HG03135 (cell line): ENCODE measurements at regions not wholly inside any gene's neighbourhood (a gene's known extent, or its start where the extent isn't known, plus 50 kb on each side); places are given as distances from the start of the nearest gene placed in this dataset.

Experiments used
- ATAC-seq: cut with Tn5 transposase; IDR thresholded peaks from one replicate; pipeline ENCODE4 v1.9.1; 2021; ENCODE audit warnings: mild to moderate bottlenecking, moderate library complexity; ENCODE audit not compliant: unreplicated experiment

GRCh38 chr9:79120533-79120932 is 451.2 kb upstream of the TLE4 start:
- ATAC-seq: no peak

GRCh38 chr9:79120941-79121340 is 450.8 kb upstream of the TLE4 start:
- no peak for ATAC-seq

DNA sequence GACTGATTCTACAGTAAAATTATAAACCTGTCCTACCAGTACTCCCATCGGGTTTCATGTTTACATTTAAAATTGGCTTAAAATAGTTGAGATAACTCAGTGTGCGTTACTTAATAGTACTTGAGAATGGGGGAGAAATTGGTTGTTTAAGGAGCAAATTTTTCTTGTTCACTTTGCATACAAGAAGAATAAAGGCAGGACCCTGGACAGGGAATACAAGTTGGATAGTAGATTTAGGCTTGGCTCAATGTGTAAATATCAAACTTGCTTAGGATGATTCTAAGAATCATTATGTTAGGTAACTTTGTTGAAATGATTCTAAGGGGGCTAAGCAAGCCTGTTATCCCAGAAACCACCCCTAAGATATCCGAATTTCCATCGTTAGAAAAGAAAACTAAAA is 448.4 kb upstream of the TLE4 start:
- ATAC-seq: no peak

DNA sequence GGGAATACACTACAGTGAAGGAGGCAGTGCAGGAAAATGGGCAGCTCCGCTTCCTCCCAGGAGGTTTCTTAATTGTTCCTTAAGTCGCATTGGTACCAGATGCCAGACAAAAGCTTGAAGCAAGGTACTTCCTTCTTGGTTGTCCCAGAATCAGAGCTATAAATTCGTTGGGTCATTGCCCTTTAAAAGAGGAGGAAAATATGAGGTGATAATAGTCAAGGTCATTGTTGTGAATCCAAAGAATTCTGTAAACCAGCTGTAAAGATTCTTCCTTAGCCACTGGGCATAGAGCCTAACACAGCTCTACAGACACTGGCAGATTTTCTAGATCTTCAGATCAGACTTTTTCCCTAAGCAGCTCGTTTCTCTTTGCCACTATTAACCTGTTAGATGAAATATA is 444.1 kb upstream of the TLE4 start:
- no peak for ATAC-seq

- ATAC-seq: no peak
These were observed 441.8 kb upstream of the TLE4 start for GRCh38 chr9:79129865-79130480.

DNA sequence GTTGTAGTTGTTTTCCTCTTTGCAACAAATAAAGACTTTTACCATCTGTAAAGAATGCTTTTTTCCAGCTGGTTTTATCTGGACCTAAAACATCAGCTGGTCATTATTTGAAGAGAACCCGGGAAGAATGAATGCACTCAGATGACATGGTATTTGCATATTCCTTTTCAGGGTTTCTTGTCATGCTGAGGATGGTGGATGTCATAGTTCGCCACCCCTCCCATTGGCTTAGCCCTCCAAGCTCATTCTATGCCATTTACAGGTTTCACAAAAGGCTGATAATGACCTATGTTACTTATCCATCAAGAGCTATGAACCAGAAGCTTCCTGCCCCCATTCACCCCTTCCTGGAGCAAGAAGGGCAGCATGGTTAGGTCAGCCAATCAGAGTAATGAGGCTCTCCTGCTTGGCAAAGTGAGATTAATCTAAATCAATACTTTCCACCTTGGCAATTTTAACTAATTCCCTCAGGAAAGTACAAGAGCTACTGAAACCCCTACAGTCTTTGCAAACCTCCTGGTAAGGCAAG is 440.5 kb upstream of the TLE4 start:
- ATAC-seq: no peak

GRCh38 chr9:79131824-79132377 is 439.9 kb upstream of the TLE4 start:
- ATAC-seq: no peak

GRCh38 chr9:79134654-79135053 is 437.1 kb upstream of the TLE4 start:
- no peak for ATAC-seq

GRCh38 chr9:79135681-79136415 is 435.9 kb upstream of the TLE4 start:
- ATAC-seq: no peak

DNA sequence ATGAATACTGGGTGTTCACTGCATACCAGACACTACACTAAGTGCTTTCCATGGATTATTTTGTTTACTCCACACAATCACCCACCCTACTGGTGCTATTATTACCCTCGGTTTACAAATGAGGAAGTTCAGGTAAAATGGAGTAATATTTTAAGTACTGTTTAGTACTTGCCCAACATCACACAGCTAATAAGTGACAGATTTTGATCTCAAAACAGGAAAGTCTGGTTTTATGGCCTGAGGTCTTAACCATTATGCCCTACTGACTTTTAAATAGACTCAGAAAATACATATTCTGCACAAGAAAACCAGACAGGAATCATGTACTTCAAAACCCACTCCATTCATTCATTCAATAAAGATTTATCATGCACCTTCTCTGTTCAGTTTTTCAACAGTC is 431.0 kb upstream of the TLE4 start:
- no peak for ATAC-seq

DNA sequence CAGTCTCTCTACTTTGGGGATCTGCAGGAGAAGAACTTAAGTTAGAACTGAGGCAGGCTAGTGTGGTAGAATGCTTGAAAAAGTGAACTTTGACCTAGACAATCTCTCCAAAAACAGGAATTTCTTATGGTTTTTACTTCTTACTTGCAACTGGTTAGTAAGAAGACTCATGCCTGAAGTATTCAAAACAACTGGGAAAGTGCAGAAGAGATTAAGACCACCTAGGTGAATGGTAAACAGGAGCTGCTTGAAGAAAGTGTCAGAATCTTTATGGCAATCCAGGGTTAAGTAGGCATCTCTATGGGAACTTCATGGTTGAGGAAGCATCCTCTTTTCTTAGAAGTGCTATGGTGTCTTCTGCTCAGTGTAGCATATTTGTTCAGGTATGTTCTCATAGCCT is 428.6 kb upstream of the TLE4 start:
- ATAC-seq: no peak

GRCh38 chr9:79145442-79145841 is 426.3 kb upstream of the TLE4 start:
- ATAC-seq: no peak

GRCh38 chr9:79149585-79149984 is 422.2 kb upstream of the TLE4 start:
- no peak for ATAC-seq

GRCh38 chr9:79151791-79152190 is 420.0 kb upstream of the TLE4 start:
- ATAC-seq: no peak

DNA sequence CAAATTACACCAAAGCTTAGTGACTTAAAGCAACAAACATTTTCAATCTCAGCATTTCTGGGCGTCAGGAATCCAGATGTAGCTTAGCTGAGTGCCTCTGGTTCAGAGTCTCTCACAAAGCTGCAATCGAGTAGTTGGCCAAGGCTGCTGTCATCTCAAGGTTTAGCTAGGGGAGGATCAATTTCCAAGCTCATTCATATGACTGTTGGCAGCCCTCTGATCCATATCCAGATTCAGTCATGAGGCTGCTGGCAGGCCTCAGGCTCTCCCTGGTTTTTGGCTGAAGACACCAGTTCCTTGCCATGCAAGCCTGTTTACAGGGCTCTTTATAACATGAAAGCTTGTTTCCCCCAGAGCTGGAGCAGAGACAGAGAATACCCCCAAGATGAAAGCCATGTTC is 419.5 kb upstream of the TLE4 start:
- ATAC-seq: no peak

GRCh38 chr9:79154806-79155205 is 417.0 kb upstream of the TLE4 start:
- no peak for ATAC-seq

DNA sequence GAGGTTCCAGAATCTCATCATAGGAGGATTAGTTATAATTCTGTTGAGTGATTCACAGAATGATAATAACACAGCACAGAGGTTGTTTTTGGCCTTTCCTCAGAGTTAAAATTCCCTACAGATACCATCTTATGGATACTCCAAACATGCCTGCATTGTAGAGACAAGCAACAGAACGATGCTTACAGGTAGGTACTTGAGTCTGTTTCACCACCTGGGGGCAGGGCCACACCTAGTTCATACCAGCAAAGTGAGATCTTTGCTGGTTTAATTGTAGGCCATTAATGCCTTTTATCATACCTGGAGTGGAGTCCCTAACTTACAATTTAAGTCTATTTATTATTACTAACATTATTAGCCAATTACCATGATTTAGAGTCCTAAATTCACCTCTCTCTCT is 416.5 kb upstream of the TLE4 start:
- ATAC-seq: no peak

DNA sequence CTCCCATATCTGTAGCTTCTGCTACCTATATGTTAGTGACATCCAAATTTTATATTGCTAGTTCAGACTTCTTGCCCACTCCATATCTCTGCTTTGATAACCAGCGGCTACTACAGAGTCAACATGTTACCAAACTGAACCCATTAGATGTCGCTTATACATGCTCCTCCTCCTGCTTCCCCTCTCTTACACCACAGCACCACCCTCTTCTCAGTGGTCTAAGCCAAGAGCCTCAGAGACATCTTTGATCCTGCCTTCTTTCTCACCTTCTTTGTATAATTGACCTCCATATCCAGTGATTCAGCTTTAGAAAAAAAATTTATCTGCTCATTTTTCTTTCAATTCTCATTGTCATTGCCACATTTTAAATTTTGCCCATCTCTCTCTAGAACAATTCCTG is 408.2 kb upstream of the TLE4 start:
- no peak for ATAC-seq

DNA sequence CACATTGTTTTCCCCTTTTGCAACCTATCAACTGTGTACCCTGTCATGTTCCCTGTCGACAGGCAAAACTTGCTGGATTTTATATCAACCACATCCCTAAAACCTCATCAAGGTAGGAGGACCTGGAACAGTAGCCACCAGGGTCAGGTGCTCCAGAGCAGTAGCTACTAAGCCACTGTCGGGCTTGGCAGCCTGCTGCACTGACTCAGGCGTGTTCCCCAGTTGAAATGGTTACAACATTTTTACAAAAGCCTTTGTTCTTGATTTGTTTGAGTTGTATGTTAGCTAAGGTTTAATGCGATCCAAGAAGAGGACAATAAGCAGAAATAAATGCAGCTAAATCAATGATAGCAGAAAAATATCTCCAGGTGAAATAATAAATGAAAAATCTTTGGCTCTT is 407.4 kb upstream of the TLE4 start:
- no peak for ATAC-seq

DNA sequence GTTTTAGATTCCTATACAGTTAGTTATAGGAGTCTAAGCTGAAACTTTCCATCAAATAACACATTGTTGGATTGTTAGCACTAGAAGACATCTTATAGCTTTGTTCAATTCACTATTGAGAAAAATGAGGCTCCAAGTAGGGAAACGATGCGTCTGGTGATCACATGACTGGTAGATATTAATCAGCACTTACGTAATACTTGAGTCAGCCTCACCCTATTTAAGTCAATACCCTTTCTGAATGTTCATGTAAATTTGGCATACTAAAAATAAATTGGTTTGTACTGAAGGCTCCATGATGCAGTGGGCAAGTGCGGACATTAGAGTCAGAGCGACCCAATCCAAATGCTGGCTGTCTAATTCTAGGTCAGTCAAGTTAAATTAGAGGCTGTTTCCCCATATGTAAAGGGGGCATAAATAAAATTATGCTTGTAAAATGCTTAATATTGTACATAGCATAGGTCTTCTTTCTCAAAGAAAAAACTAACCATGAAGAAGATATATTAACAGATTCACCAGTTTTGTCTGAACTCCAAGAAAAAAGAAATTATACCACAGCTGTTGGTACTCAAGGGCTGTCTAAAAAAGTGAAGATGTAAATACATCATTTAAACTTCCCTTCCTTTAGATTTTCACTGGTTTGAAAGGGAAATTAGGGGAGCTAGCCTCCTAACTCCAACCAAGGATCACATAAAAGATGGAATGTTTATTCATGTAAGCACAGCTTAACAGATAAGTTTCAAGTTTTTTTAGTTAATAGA is 406.6 kb upstream of the TLE4 start:
- ATAC-seq: no peak

GRCh38 chr9:79166005-79166404 is 405.8 kb upstream of the TLE4 start:
- no peak for ATAC-seq

- no peak for ATAC-seq
These were observed 401.1 kb upstream of the TLE4 start for GRCh38 chr9:79170643-79171042.
